Naive thymus-derived CD4-positive, alpha-beta T cell (primary cell): ENCODE measurements at regions not wholly inside any gene's neighbourhood (a gene's known extent, or its start where the extent isn't known, plus 50 kb on each side); places are given as distances from the start of the nearest gene placed in this dataset.

ENCODE experiments used
- ATAC-seq: fragments of 150-1000 bp; cut with Tn5 transposase; 2 replicates; pipeline ENCODE4 v1.10.0; 2021; ENCODE audit warnings: mild to moderate bottlenecking, moderate library complexity
- CTCF ChIA-PET: fragments of 350-600 bp; sonication (Branson Sonifier 250); formaldehyde crosslinking; loops from one replicate; lab custom pipeline; 2021; ENCODE audit warnings: antibody characterized with exemption; lab: Charles Lee
- POLR2A ChIA-PET: fragments of 350-600 bp; sonication (Branson Sonifier 250); formaldehyde crosslinking; loops from one replicate; lab custom pipeline; 2021; ENCODE audit warnings: antibody characterized with exemption, inconsistent platforms; lab: Charles Lee
- DNase-seq, 9 donors: peaks; one replicate each; pipeline versions ENCODE4 v3.0.0 to v3.0.0-alpha.2; 2020 to 2022; ENCODE audit warnings: mixed read lengths in 1 of 9
- H3K27ac ChIP-seq: one replicate; pipeline ENCODE4 v1.7.0; 2013; ENCODE audit warnings: mild to moderate bottlenecking, low read depth, low read length, moderate library complexity
- H3K27me3 ChIP-seq, 2 donors: one replicate each; pipeline ENCODE4 v1.7.0; 2013; ENCODE audit warnings: low read length in 2 of 2, mild to moderate bottlenecking in 2 of 2, moderate library complexity in 2 of 2; ENCODE audit not compliant: control insufficient read depth in 2 of 2, insufficient read depth in 2 of 2
- H3K36me3 ChIP-seq, 3 experiments: 1 replicate in 2 of 3; 2 replicates in 1 of 3; pipeline ENCODE4 v1.7.0; 2013; ENCODE audit warnings: low read length in 3 of 3, mild to moderate bottlenecking in 3 of 3, moderate library complexity in 1 of 3; ENCODE audit not compliant: insufficient read depth in 3 of 3, control insufficient read depth in 2 of 3
- H3K4me1 ChIP-seq, 2 donors: one replicate each; pipeline ENCODE4 v1.7.0; 2013; ENCODE audit warnings: low read length in 2 of 2, mild to moderate bottlenecking in 2 of 2, moderate library complexity in 1 of 2; ENCODE audit not compliant: control insufficient read depth in 2 of 2, insufficient read depth in 2 of 2
- H3K4me3 ChIP-seq: 2 replicates; pipeline ENCODE4 v1.7.0; 2013; ENCODE audit warnings: mild to moderate bottlenecking, low read length
- H3K9me3 ChIP-seq, 3 experiments: 1 replicate in 2 of 3; 2 replicates in 1 of 3; pipeline ENCODE4 v1.7.0; 2013; ENCODE audit warnings: low read length in 3 of 3; ENCODE audit not compliant: control insufficient read depth in 2 of 3
- H3K27ac Mint-ChIP-seq, 9 donors: one replicate each; pipeline ENCODE4 v1.8.0; 2020 to 2022; ENCODE audit warnings: mixed read lengths in 9 of 9, mild to moderate bottlenecking in 8 of 9, moderate library complexity in 5 of 9, inconsistent platforms in 2 of 9
- H3K27me3 Mint-ChIP-seq, 5 donors: one replicate each; pipeline ENCODE4 v1.8.0; 2021 to 2022; ENCODE audit warnings: mixed read lengths in 5 of 5, mild to moderate bottlenecking in 1 of 5
- H3K36me3 Mint-ChIP-seq, 5 donors: one replicate each; pipeline ENCODE4 v1.8.0; 2020 to 2022; ENCODE audit warnings: mixed read lengths in 5 of 5, mild to moderate bottlenecking in 3 of 5, inconsistent platforms in 1 of 5
- H3K4me1 Mint-ChIP-seq, 7 donors: one replicate each; pipeline ENCODE4 v1.8.0; 2020 to 2022; ENCODE audit warnings: mixed read lengths in 7 of 7, mild to moderate bottlenecking in 3 of 7, inconsistent platforms in 1 of 7
- H3K4me3 Mint-ChIP-seq, 10 donors: one replicate each; pipeline ENCODE4 v1.8.0; 2020 to 2022; ENCODE audit warnings: mild to moderate bottlenecking in 10 of 10, mixed read lengths in 10 of 10, moderate library complexity in 6 of 10, inconsistent platforms in 2 of 10
- H3K9me3 Mint-ChIP-seq, 11 donors: one replicate each; pipeline ENCODE4 v1.8.0; 2020 to 2022; ENCODE audit warnings: mixed read lengths in 11 of 11, mild to moderate bottlenecking in 4 of 11, inconsistent platforms in 1 of 11, moderate library complexity in 1 of 11
- intact Hi-C, 2 donors: fragments of 100-400 bp; cut with micrococcal nuclease; formaldehyde crosslinking; loops; one replicate each; pipeline ENCODE4 v1.15.1; 2023

GRCh38 chr7:64614812-64615211 lies 51.1 kb upstream of the ZNF107 start:
- H3K4me3 ChIP-seq, result no peak overlapping the region
- Mint-ChIP-seq H3K4me1 (peaks cover 0 to 4% (median 0%) of the 10 kb centered on the region in 7 donors), H3K9me3 (peaks cover 0 to 40% (median 4%) of the 10 kb centered on the region in 11 donors), H3K27ac (no peak overlapping the region), H3K27me3 (no peaks in the 10 kb centered on the region), H3K4me3 (no peak overlapping the region), H3K36me3 (peaks cover 0 to 4% (median 0%) of the 10 kb centered on the region in 5 donors)
- intact Hi-C loops, result no loop called here
- no peaks in the 10 kb centered on the region for H3K36me3 ChIP-seq
- ChIA-PET POLR2A (no interaction called here), CTCF (no interaction called here)
- H3K9me3 ChIP-seq, result no peaks in the 10 kb centered on the region
- H3K27ac ChIP-seq, result no peak overlapping the region
- DNase-seq (no peak), ATAC-seq (no peak)
- H3K27me3 ChIP-seq, result no peaks in the 10 kb centered on the region
- H3K4me1 ChIP-seq, result no peaks in the 10 kb centered on the region

GRCh38 chr7:64613653-64614052 lies 50.8 kb upstream of the ZNF680 start:
- Histone ChIP-seq H3K4me3 (no peak overlapping the region), H3K36me3 (no peaks in the 10 kb centered on the region), H3K9me3 (no peaks in the 10 kb centered on the region), H3K27me3 (no peaks in the 10 kb centered on the region), H3K4me1 (no peaks in the 10 kb centered on the region), H3K27ac (no peak overlapping the region)
- peaks cover 0 to 38% (median 0%) of the 10 kb centered on the region in 11 donors for H3K9me3 Mint-ChIP-seq
- ChIA-PET POLR2A (no interaction called here), CTCF (no interaction called here)
- intact Hi-C loops, result no loop called here
- DNase-seq, result no peak
- no peak overlapping the region for H3K4me3 Mint-ChIP-seq
- H3K27me3 Mint-ChIP-seq, result no peaks in the 10 kb centered on the region
- ATAC-seq, result no peak
- no peaks in the 10 kb centered on the region for H3K36me3 Mint-ChIP-seq
- H3K4me1 Mint-ChIP-seq, result no peaks in the 10 kb centered on the region
- H3K27ac Mint-ChIP-seq, result peak overlapping the region in 1 of 9 donors; percentile 8
